SK-N-SH (cell line): ENCODE measurements at regions not wholly inside any gene's neighbourhood (a gene's known extent, or its start where the extent isn't known, plus 50 kb on each side); places are given as distances from the start of the nearest gene placed in this dataset.

ENCODE experiments used
- EP300 ChIP-seq, 2 experiments: IDR thresholded peaks; 2 replicates each; pipeline versions ENCODE4 v1.4.0 to v1.6.1; 2012; ENCODE audit warnings: borderline replicate concordance in 1 of 2, low read depth in 1 of 2, low read length in 1 of 2
- EZH2phosphoT487 ChIP-seq: fragments of 200-600 bp; sonication (generic); IDR thresholded peaks from 2 replicates; pipeline ENCODE4 v1.6.1; 2017; ENCODE audit warnings: low read depth, mixed run types, mild to moderate bottlenecking, antibody characterized with exemption, moderate library complexity, borderline replicate concordance
- MXI1 ChIP-seq: IDR thresholded peaks from 2 replicates; pipeline ENCODE4 v1.6.1; 2012; ENCODE audit warnings: mild to moderate bottlenecking, low read depth, low read length, improper control_type of control experiment
- RFX5 ChIP-seq: IDR thresholded peaks from 2 replicates; pipeline ENCODE4 v1.6.1; 2012; ENCODE audit warnings: mild to moderate bottlenecking, improper control_type of control experiment, low read length
- TEAD4 ChIP-seq: IDR thresholded peaks from 2 replicates; pipeline ENCODE4 v1.4.0; 2012; ENCODE audit warnings: mild to moderate bottlenecking, borderline replicate concordance; ENCODE audit not compliant: insufficient read depth
- YY1 ChIP-seq: IDR thresholded peaks from 2 replicates; pipeline ENCODE4 v1.4.0; 2012; ENCODE audit warnings: low read depth, mild to moderate bottlenecking
- TF ChIP-seq, protein P1 (sequence below): IDR thresholded peaks from 2 replicates; pipeline ENCODE4 v1.4.0; 2012; ENCODE audit warnings: low read depth
- TF ChIP-seq, protein P2 (sequence below): fragments of 200-600 bp; sonication (generic); IDR thresholded peaks from 2 replicates; pipeline ENCODE4 v1.6.1; 2017; ENCODE audit warnings: antibody characterized with exemption, mild to moderate bottlenecking, moderate library complexity
- TF ChIP-seq, protein P3 (sequence below): fragments of 150-350 bp; IDR thresholded peaks from 2 replicates; pipeline ENCODE4 v1.6.1; 2016; ENCODE audit warnings: mild to moderate bottlenecking, low read depth, low read length

DNA sequence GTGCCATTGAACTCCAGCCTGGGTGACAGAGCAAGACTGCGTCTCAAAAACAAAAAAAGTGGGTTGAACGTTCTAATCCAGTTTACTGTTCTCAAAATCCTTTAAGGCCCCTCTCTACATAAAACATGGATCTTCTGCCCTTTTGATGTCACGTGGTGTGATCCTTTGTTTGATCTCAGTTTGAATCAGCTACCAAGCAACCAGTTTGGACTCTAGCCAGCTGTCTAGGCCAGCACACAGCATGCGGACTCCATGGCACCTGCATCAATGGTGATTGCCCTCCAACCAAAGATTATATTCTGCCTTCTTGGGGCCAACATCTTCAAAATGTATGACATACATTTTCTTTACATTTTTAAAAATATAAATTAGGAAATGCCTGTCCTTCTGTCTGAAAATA, 365.4 kb downstream of the NDFIP2 start:
- TF ChIP-seq, protein P1, sequence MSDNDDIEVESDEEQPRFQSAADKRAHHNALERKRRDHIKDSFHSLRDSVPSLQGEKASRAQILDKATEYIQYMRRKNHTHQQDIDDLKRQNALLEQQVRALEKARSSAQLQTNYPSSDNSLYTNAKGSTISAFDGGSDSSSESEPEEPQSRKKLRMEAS = no peak
- TF ChIP-seq MXI1 (no peak), RFX5 (no peak), EP300 (IDR thresholded peaks at IDR 0.05; ENCODE audit: borderline replicate concordance in 1 of 2, low read depth in 1 of 2, low read length in 1 of 2) (no peak), EZH2phosphoT487 (no peak), YY1 (no peak), TEAD4 (no peak)
- TF ChIP-seq, protein P2, sequence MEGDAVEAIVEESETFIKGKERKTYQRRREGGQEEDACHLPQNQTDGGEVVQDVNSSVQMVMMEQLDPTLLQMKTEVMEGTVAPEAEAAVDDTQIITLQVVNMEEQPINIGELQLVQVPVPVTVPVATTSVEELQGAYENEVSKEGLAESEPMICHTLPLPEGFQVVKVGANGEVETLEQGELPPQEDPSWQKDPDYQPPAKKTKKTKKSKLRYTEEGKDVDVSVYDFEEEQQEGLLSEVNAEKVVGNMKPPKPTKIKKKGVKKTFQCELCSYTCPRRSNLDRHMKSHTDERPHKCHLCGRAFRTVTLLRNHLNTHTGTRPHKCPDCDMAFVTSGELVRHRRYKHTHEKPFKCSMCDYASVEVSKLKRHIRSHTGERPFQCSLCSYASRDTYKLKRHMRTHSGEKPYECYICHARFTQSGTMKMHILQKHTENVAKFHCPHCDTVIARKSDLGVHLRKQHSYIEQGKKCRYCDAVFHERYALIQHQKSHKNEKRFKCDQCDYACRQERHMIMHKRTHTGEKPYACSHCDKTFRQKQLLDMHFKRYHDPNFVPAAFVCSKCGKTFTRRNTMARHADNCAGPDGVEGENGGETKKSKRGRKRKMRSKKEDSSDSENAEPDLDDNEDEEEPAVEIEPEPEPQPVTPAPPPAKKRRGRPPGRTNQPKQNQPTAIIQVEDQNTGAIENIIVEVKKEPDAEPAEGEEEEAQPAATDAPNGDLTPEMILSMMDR = no peak
- TF ChIP-seq, protein P3, sequence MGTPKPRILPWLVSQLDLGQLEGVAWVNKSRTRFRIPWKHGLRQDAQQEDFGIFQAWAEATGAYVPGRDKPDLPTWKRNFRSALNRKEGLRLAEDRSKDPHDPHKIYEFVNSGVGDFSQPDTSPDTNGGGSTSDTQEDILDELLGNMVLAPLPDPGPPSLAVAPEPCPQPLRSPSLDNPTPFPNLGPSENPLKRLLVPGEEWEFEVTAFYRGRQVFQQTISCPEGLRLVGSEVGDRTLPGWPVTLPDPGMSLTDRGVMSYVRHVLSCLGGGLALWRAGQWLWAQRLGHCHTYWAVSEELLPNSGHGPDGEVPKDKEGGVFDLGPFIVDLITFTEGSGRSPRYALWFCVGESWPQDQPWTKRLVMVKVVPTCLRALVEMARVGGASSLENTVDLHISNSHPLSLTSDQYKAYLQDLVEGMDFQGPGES = no peak
